ENCODE measurements at regions not wholly inside any gene's neighbourhood (a gene's known extent, or its start where the extent isn't known, plus 50 kb on each side); places are given as distances from the start of the nearest gene placed in this dataset.

DNA sequence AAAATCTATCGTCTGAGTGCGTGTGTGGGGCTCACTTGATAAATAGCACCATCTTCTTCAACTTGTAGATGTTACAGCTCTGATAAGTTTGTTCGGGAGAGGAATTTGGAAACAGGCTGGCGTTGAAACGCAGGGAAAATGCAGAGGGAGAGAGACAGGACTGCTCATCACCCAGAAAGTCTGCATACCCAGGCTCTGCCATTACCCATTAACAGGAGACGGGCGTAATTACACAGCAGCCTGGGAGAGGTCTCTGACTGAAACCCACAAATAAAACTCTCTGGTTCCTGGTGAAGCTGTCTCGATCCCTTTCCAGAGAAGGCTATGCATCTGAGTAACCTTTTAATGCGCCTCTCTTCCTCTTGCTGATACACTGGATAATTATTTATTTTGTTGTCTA, 547.3 kb downstream of the BCL11B start:
- no peak for DNase-seq (ENCODE audit: low spot score)
- WGBS: 50% methylated on average over 9 of the region's 9 CpGs
- intact Hi-C loops (cut with DNase I): no loop called here
- H3K4me3 ChIP-seq: no peak overlapping the region
- H3K27me3 ChIP-seq (replicated peaks; ENCODE audit: insufficient read depth): no peaks in the 10 kb centered on the region
- no peak for TF ChIP-seq POLR2A (IDR thresholded peaks at IDR 0.05)
- TF ChIP-seq, protein P1, sequence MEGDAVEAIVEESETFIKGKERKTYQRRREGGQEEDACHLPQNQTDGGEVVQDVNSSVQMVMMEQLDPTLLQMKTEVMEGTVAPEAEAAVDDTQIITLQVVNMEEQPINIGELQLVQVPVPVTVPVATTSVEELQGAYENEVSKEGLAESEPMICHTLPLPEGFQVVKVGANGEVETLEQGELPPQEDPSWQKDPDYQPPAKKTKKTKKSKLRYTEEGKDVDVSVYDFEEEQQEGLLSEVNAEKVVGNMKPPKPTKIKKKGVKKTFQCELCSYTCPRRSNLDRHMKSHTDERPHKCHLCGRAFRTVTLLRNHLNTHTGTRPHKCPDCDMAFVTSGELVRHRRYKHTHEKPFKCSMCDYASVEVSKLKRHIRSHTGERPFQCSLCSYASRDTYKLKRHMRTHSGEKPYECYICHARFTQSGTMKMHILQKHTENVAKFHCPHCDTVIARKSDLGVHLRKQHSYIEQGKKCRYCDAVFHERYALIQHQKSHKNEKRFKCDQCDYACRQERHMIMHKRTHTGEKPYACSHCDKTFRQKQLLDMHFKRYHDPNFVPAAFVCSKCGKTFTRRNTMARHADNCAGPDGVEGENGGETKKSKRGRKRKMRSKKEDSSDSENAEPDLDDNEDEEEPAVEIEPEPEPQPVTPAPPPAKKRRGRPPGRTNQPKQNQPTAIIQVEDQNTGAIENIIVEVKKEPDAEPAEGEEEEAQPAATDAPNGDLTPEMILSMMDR (IDR thresholded peaks at IDR 0.05): no peak
- TF ChIP-seq POLR2AphosphoS5 (IDR thresholded peaks at IDR 0.05): no peak
- no peak overlapping the region for H3K27ac ChIP-seq
- H3K4me1 ChIP-seq (replicated peaks): no peaks in the 10 kb centered on the region
- H3K36me3 ChIP-seq: no peaks in the 10 kb centered on the region
- no peaks in the 10 kb centered on the region for H3K9me3 ChIP-seq

DNA sequence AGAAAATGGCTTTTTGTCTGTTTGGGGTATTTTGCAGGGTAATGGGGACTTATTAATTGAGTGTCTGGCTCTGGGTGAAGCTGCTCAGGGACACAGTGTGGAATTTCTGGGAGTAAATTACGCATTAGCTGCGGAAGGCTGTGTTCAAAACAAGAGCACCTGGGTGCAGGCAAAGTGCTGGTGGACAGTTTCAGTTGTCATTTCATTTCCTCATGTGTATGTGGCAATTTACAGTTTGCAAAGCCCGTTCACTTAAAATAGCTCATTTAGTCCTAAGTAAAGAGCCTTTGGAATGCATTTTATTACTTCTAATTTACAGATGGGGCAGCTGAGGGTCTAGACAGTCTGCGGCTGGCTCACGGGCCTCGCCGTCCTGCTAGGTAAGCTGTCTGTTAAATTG, 546.8 kb downstream of the BCL11B start:
- no peaks in the 10 kb centered on the region for H3K9me3 ChIP-seq
- TF ChIP-seq, protein P1 (IDR thresholded peaks at IDR 0.05): no peak
- TF ChIP-seq POLR2A (IDR thresholded peaks at IDR 0.05) (no peak), POLR2AphosphoS5 (IDR thresholded peaks at IDR 0.05) (no peak)
- no peak overlapping the region for H3K27ac ChIP-seq
- H3K4me1 ChIP-seq (replicated peaks): no peaks in the 10 kb centered on the region
- intact Hi-C loops (cut with DNase I): no loop called here
- H3K27me3 ChIP-seq (replicated peaks; ENCODE audit: insufficient read depth): no peaks in the 10 kb centered on the region
- no peaks in the 10 kb centered on the region for H3K36me3 ChIP-seq
- DNase-seq (ENCODE audit: low spot score): no peak
- WGBS: 46% methylated on average over 7 of the region's 7 CpGs
- no peak overlapping the region for H3K4me3 ChIP-seq

DNA sequence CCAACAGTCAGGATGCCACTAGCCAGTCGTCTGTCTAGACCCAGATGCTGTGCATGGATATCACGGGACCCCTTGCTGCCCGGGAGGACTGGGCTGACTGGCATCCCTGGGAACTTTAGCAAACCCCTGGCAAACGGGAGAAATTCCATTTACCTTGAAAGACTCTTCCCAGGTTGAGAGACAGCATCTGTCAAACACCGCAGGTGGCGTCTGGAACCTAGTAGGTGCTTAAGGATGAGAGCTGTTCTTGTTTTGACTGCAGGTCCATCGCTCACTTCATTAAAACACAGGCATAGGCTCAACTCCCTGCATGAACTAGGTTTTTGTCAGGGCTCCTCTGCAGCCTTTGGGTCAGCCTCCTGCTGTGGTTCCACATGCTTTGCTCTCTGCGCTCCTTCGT, 546.3 kb downstream of the BCL11B start:
- no peak for DNase-seq (ENCODE audit: low spot score)

DNA sequence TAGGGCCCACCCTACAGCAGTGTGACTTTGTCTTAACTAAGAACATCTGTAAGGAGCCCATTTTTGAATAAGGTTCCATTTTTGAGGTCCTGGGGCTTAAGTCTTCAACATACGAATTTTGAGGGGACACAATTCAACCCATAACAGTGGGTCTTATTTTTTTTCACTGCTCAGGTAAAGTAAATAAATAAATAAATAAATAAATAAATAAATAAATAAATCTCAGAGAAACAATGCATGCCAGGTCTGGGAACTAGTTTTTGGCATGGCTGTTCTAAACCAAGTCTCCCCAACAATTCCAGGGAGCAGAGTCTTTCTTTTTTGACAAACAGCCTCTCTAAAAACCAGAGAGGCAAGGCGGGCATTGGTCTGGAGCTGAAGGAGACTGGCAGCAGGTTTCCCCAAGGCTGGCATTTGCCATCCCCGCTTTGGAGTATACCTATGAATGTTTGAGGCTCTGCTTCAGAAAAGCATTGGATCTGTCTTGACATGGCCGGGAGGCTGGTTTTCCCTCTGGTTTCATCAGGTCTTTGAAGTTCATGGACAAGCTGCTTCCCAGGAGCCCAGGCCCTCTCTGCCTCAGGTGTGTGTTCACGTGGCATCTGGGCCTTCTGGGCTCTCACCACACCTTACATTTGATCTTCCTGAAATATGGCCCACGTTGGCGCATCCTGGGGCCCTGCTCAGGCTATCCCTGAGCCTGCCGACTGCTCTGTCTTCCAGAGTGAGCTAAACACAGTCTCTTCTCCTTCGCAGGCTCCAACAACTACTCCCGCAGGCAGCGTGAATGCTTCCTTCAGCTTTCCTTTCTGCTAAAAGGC, 545.2 kb downstream of the BCL11B start:
- intact Hi-C loops (cut with DNase I): no loop called here
- DNase-seq (ENCODE audit: low spot score): no peak
- H3K9me3 ChIP-seq: no peaks in the 10 kb centered on the region
- WGBS: 84% methylated on average over 11 of the region's 11 CpGs
- H3K27me3 ChIP-seq (replicated peaks; ENCODE audit: insufficient read depth): no peaks in the 10 kb centered on the region
- H3K36me3 ChIP-seq: no peaks in the 10 kb centered on the region
- no peak overlapping the region for H3K4me3 ChIP-seq
- TF ChIP-seq POLR2AphosphoS5 (IDR thresholded peaks at IDR 0.05): no peak
- no peak for TF ChIP-seq POLR2A (IDR thresholded peaks at IDR 0.05)
- TF ChIP-seq, protein P1 (IDR thresholded peaks at IDR 0.05): no peak
- no peak overlapping the region for H3K27ac ChIP-seq
- H3K4me1 ChIP-seq (replicated peaks): no peaks in the 10 kb centered on the region

More for the DNA sequence above, 546.3 kb downstream of the BCL11B start:
- TF ChIP-seq POLR2A (IDR thresholded peaks at IDR 0.05) (no peak), POLR2AphosphoS5 (IDR thresholded peaks at IDR 0.05) (no peak)
- TF ChIP-seq, protein P1 (IDR thresholded peaks at IDR 0.05): no peak
- Histone ChIP-seq H3K27ac (no peak overlapping the region), H3K27me3 (replicated peaks; ENCODE audit: insufficient read depth) (no peaks in the 10 kb centered on the region), H3K4me3 (no peak overlapping the region), H3K9me3 (no peaks in the 10 kb centered on the region), H3K36me3 (no peaks in the 10 kb centered on the region), H3K4me1 (replicated peaks) (no peaks in the 10 kb centered on the region)
- intact Hi-C loops (cut with DNase I): no loop called here
- WGBS: 76% methylated on average over 9 of the region's 9 CpGs

DNA sequence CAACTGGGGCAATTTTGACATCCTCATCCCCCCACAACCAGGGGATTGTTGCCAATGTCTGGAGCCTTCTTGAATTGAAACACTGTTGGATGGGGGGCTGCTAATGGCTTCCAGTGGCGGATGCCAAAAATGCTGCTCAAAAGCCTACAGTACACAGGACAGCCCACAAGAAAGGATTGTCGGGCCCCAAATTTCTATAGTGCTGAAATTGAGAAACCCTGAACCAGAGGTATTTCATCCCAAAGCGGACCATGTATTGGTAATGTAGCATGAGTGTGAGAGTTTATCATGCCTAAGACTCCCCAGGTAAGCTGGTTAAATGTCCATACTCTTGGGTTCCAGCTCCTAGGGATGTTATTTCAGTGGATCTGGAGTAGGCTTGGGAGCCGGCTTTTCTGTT, 544.0 kb downstream of the BCL11B start:
- H3K27me3 ChIP-seq (replicated peaks; ENCODE audit: insufficient read depth): no peaks in the 10 kb centered on the region
- H3K9me3 ChIP-seq: no peaks in the 10 kb centered on the region
- intact Hi-C loops (cut with DNase I): no loop called here
- H3K4me3 ChIP-seq: no peak overlapping the region
- no peaks in the 10 kb centered on the region for H3K4me1 ChIP-seq (replicated peaks)
- 89% methylated on average over 4 of the region's 4 CpGs for WGBS
- H3K36me3 ChIP-seq: no peaks in the 10 kb centered on the region
- H3K27ac ChIP-seq: no peak overlapping the region
- DNase-seq (ENCODE audit: low spot score): no peak
- TF ChIP-seq, protein P1 (IDR thresholded peaks at IDR 0.05): no peak
- TF ChIP-seq POLR2A (IDR thresholded peaks at IDR 0.05): no peak
- no peak for TF ChIP-seq POLR2AphosphoS5 (IDR thresholded peaks at IDR 0.05)

Measured in prostate gland (tissue), 2 donors.